ENCODE measurements at regions not wholly inside any gene's neighbourhood (a gene's known extent, or its start where the extent isn't known, plus 50 kb on each side); places are given as distances from the start of the nearest gene placed in this dataset.

DNA sequence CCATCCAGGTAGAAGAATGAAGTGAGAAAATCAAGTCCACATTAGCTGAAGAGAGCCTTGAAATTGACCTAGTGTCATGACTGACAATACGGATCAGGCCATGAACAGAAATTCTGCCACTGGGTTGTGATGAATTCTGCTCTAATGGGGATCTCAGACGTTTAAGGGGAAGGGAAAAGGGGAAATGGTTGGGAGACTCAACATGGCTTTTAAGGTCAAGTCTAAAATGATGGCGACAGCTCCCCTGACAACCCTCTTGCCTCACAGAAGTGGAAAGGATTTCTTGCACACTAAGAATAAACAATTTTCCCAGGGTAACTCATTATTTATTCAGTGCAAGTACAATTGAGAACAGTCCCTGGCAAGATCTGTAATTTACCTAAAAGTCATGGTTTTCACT is 302.5 kb upstream of the ACVR2A start:
- no peak overlapping the region for H2AFZ ChIP-seq (ENCODE audit: low read length, unreplicated experiment)
- no peaks in the 10 kb centered on the region for H3K36me3 ChIP-seq (ENCODE audit: insufficient read depth, low read length)
- H3K4me3 ChIP-seq (ENCODE audit: low read depth, low read length) = no peak overlapping the region
- no peaks in the 10 kb centered on the region for H3K27me3 ChIP-seq (ENCODE audit: insufficient read depth, low read length)
- H3K27ac ChIP-seq (ENCODE audit: low read depth, low read length) = no peak overlapping the region
- no peaks in the 10 kb centered on the region for H3K79me2 ChIP-seq (ENCODE audit: control insufficient read depth, insufficient read depth, low read length, unreplicated experiment)
- H3K4me1 ChIP-seq (ENCODE audit: control insufficient read depth, insufficient read depth, low read length, unreplicated experiment) = no peaks in the 10 kb centered on the region

DNA sequence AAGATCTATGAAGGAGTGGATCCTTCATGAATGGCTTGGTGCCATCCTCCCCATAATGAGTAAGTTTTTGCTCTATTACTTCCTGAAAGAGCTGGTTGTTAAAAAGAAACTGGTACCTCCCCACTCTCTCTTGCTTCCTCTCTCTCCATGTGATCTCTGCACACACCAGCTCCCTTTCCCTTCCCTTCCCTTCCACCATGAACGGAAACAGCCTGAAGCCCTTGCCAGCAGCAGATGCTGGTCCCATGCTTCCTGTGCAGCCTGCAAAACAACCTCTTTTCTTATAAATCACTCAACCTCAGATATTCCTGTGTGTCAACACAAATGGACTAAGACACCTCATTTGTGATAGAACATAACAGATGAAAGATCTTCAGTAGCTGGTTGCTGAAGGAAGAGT is 303.5 kb upstream of the ACVR2A start:
- Histone ChIP-seq H3K27ac (ENCODE audit: low read depth, low read length) (no peak overlapping the region), H2AFZ (ENCODE audit: low read length, unreplicated experiment) (no peak overlapping the region), H3K4me3 (ENCODE audit: low read depth, low read length) (no peak overlapping the region), H3K27me3 (ENCODE audit: insufficient read depth, low read length) (no peaks in the 10 kb centered on the region), H3K4me1 (ENCODE audit: control insufficient read depth, insufficient read depth, low read length, unreplicated experiment) (no peaks in the 10 kb centered on the region), H3K36me3 (ENCODE audit: insufficient read depth, low read length) (no peaks in the 10 kb centered on the region), H3K79me2 (ENCODE audit: control insufficient read depth, insufficient read depth, low read length, unreplicated experiment) (no peaks in the 10 kb centered on the region)

DNA sequence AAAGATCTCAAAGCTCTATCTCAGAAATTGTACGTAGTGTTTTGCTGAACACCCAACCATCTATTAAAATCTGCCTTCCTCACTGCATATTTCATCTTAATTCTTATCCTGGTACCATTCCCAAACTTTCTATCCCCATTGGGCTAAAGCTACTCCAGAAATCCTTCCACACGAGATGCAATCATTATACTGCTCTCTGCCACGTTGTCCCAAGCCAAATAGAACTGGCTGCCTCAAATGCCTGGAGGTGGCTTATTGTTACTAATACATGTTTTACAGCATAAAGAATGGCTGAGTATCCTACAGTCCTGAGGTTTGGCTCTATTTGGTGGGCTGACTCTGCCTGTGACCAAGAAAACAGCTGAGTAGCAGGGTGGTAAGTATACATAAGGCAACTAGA is 306.0 kb upstream of the ACVR2A start:
- no peak overlapping the region for H3K27ac ChIP-seq (ENCODE audit: low read depth, low read length)
- H3K4me3 ChIP-seq (ENCODE audit: low read depth, low read length) = no peak overlapping the region
- H3K4me1 ChIP-seq (ENCODE audit: control insufficient read depth, insufficient read depth, low read length, unreplicated experiment) = no peaks in the 10 kb centered on the region
- H3K79me2 ChIP-seq (ENCODE audit: control insufficient read depth, insufficient read depth, low read length, unreplicated experiment) = no peaks in the 10 kb centered on the region
- no peak overlapping the region for H2AFZ ChIP-seq (ENCODE audit: low read length, unreplicated experiment)
- H3K36me3 ChIP-seq (ENCODE audit: insufficient read depth, low read length) = no peaks in the 10 kb centered on the region
- H3K27me3 ChIP-seq (ENCODE audit: insufficient read depth, low read length) = no peaks in the 10 kb centered on the region

DNA sequence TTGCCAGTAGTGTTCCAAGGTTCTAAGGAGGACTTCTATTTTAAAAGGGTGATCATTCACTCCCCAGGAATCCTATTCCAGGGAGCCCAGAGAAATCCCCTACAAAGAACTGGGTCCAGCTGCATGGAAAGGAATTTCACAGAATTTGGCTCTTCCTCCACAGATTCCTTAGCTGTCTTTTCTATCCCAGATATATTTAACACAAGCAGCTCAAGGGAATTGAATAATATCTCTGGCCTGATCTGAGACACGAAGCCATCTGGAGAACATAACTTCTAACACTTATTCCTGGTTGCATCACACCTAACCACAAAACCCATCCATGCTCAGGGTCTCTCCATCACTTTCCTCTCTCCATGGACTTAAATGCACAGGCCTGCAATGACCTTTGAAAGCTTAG is 306.7 kb upstream of the ACVR2A start:
- no peak overlapping the region for H3K27ac ChIP-seq (ENCODE audit: low read depth, low read length)
- no peaks in the 10 kb centered on the region for H3K4me1 ChIP-seq (ENCODE audit: control insufficient read depth, insufficient read depth, low read length, unreplicated experiment)
- no peaks in the 10 kb centered on the region for H3K27me3 ChIP-seq (ENCODE audit: insufficient read depth, low read length)
- no peaks in the 10 kb centered on the region for H3K79me2 ChIP-seq (ENCODE audit: control insufficient read depth, insufficient read depth, low read length, unreplicated experiment)
- no peak overlapping the region for H3K4me3 ChIP-seq (ENCODE audit: low read depth, low read length)
- no peak overlapping the region for H2AFZ ChIP-seq (ENCODE audit: low read length, unreplicated experiment)
- H3K36me3 ChIP-seq (ENCODE audit: insufficient read depth, low read length) = no peaks in the 10 kb centered on the region

DNA sequence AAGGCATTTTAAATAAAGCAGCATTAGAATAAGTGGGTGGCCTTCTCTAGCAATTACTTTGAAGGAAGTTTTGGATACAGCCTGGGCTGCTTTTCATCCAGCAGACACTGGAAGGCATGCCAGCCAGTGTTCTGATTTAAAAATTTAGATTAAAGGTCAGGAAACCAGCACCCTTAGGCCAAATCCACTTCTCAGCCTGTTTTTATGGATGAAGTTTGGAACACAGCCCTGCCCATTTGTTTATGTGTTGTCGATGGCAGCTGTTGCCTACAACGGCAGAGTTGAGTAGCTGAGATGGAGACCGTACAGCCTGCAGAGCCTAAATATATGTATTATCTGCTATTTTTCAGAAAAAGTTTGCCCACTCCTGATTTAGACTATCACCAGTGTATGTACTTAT is 313.6 kb upstream of the ACVR2A start:
- Histone ChIP-seq H3K27me3 (ENCODE audit: insufficient read depth, low read length) (no peaks in the 10 kb centered on the region), H3K4me1 (ENCODE audit: control insufficient read depth, insufficient read depth, low read length, unreplicated experiment) (no peaks in the 10 kb centered on the region), H3K4me3 (ENCODE audit: low read depth, low read length) (no peak overlapping the region), H3K27ac (ENCODE audit: low read depth, low read length) (no peak overlapping the region), H3K36me3 (ENCODE audit: insufficient read depth, low read length) (no peaks in the 10 kb centered on the region), H3K79me2 (ENCODE audit: control insufficient read depth, insufficient read depth, low read length, unreplicated experiment) (no peaks in the 10 kb centered on the region), H2AFZ (ENCODE audit: low read length, unreplicated experiment) (no peak overlapping the region)

DNA sequence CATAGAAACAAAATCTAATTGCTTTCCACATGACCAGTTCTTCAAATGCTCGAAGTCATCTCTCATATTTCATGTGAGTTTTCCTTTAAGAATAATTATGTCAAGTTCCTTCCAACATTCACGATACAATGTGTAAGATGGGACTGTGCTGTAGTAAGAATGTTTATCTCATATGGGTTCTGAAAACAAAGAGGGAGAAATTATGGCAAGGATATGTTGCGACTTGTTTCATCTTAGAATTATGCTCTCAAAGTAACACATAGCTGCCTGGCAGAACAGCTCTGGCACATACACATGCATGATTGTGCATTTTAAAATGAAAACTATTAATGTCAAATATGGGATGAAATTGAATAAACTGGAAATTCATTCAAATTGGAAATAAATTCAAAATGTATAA is 314.8 kb upstream of the ACVR2A start:
- H3K27ac ChIP-seq (ENCODE audit: low read depth, low read length) = no peak overlapping the region
- H3K36me3 ChIP-seq (ENCODE audit: insufficient read depth, low read length) = no peaks in the 10 kb centered on the region
- no peaks in the 10 kb centered on the region for H3K27me3 ChIP-seq (ENCODE audit: insufficient read depth, low read length)
- no peak overlapping the region for H2AFZ ChIP-seq (ENCODE audit: low read length, unreplicated experiment)
- no peak overlapping the region for H3K4me3 ChIP-seq (ENCODE audit: low read depth, low read length)
- no peaks in the 10 kb centered on the region for H3K79me2 ChIP-seq (ENCODE audit: control insufficient read depth, insufficient read depth, low read length, unreplicated experiment)
- no peaks in the 10 kb centered on the region for H3K4me1 ChIP-seq (ENCODE audit: control insufficient read depth, insufficient read depth, low read length, unreplicated experiment)

DNA sequence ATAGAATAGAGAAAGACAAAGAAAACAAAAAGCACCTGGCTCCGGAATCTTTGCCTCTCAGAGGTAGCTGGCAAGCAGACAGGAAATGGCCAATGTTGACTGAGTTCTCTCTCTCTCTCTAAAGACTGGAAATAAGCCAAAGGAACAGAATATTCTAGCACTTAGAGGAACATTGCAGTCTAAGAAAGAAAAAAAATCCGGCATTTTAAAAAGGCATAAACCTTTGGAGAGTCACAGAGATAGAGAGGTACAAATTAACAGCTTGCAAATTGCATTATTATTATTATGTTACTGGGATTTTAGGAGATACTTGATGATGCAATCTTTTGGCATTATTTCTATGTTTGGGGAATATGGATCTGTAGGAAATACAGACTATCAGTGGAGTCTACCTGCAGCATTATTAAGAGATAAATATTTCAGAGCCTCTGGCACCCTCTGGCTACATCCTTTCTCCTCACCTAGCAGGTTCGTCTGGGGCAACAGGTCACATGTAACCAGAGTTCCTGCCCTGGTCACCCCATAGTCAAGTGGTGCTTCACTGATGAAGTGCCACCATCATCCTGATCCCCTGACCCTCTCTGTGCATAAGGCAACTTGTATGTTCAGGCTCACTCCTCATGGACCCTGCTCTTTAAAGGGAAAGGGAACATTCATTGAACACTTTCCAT is 318.9 kb upstream of the ACVR2A start:
- Histone ChIP-seq H3K4me3 (ENCODE audit: low read depth, low read length) (no peak overlapping the region), H2AFZ (ENCODE audit: low read length, unreplicated experiment) (no peak overlapping the region), H3K36me3 (ENCODE audit: insufficient read depth, low read length) (no peaks in the 10 kb centered on the region), H3K27me3 (ENCODE audit: insufficient read depth, low read length) (no peaks in the 10 kb centered on the region), H3K4me1 (ENCODE audit: control insufficient read depth, insufficient read depth, low read length, unreplicated experiment) (no peaks in the 10 kb centered on the region), H3K79me2 (ENCODE audit: control insufficient read depth, insufficient read depth, low read length, unreplicated experiment) (no peaks in the 10 kb centered on the region), H3K27ac (ENCODE audit: low read depth, low read length) (no peak overlapping the region)

DNA sequence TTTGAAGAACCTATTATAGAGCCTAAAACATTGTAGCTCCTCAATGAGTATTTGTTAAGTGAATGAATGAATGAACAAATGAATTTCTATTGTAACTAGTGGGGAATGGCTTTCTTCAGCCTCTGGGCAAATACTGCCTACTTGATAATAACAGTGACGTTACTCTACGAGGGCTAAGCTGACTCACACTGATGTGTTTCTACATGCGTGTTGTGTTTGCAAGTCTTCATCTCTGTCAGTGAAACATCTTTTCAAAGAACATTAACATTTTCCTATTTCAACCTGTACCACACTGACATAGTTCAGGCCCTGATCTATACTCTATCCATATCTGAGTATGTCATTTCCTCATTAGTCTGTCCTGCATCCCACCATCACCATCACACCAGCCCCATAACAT is 319.9 kb upstream of the ACVR2A start:
- Histone ChIP-seq H3K4me1 (ENCODE audit: control insufficient read depth, insufficient read depth, low read length, unreplicated experiment) (no peaks in the 10 kb centered on the region), H3K4me3 (ENCODE audit: low read depth, low read length) (no peak overlapping the region), H3K36me3 (ENCODE audit: insufficient read depth, low read length) (no peaks in the 10 kb centered on the region), H3K79me2 (ENCODE audit: control insufficient read depth, insufficient read depth, low read length, unreplicated experiment) (no peaks in the 10 kb centered on the region), H2AFZ (ENCODE audit: low read length, unreplicated experiment) (no peak overlapping the region), H3K27ac (ENCODE audit: low read depth, low read length) (no peak overlapping the region), H3K27me3 (ENCODE audit: insufficient read depth, low read length) (no peaks in the 10 kb centered on the region)

DNA sequence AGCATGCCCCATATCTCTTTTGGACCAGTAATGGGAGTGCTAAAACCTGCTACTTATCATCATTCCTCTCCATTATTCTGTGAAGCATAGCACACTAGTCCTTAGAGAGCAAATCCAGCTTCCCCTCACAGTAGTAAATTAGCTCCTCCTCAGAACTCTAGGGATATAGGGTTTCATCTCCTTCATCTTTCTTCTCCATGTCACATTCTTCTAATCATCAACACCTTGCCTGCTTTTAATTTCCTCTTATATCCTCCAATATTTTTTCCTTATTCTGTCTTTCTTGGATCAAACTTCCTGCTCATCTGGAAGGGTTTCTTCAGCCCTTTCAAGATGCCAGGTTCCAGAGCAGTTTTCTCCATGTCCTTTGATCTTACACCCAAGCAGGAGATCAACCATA is 321.4 kb upstream of the ACVR2A start:
- Histone ChIP-seq H3K79me2 (ENCODE audit: control insufficient read depth, insufficient read depth, low read length, unreplicated experiment) (no peaks in the 10 kb centered on the region), H3K36me3 (ENCODE audit: insufficient read depth, low read length) (no peaks in the 10 kb centered on the region), H3K4me3 (ENCODE audit: low read depth, low read length) (no peak overlapping the region), H3K4me1 (ENCODE audit: control insufficient read depth, insufficient read depth, low read length, unreplicated experiment) (no peaks in the 10 kb centered on the region), H2AFZ (ENCODE audit: low read length, unreplicated experiment) (no peak overlapping the region), H3K27me3 (ENCODE audit: insufficient read depth, low read length) (no peaks in the 10 kb centered on the region), H3K27ac (ENCODE audit: low read depth, low read length) (no peak overlapping the region)

DNA sequence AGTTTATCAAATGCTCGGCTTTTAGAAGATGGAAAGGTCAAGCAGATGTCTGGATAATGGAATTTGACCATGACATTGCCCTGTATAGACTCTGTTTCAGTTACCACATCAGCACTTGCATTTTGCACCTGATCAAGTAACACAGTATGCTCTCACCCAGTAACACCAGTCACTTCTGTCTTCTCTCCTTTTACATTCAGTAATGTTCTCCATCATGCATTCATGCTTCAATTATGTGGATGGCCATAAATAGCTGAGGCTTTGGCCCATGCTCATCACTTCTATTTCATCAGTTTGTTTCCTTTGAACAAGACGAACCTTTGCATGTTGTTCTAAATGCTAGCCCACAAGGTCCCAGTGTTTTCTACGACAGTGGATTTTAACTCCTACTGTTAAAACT is 322.9 kb upstream of the ACVR2A start:
- no peaks in the 10 kb centered on the region for H3K27me3 ChIP-seq (ENCODE audit: insufficient read depth, low read length)
- H2AFZ ChIP-seq (ENCODE audit: low read length, unreplicated experiment) = no peak overlapping the region
- H3K36me3 ChIP-seq (ENCODE audit: insufficient read depth, low read length) = no peaks in the 10 kb centered on the region
- H3K27ac ChIP-seq (ENCODE audit: low read depth, low read length) = no peak overlapping the region
- no peak overlapping the region for H3K4me3 ChIP-seq (ENCODE audit: low read depth, low read length)
- H3K4me1 ChIP-seq (ENCODE audit: control insufficient read depth, insufficient read depth, low read length, unreplicated experiment) = no peaks in the 10 kb centered on the region
- H3K79me2 ChIP-seq (ENCODE audit: control insufficient read depth, insufficient read depth, low read length, unreplicated experiment) = no peaks in the 10 kb centered on the region

DNA sequence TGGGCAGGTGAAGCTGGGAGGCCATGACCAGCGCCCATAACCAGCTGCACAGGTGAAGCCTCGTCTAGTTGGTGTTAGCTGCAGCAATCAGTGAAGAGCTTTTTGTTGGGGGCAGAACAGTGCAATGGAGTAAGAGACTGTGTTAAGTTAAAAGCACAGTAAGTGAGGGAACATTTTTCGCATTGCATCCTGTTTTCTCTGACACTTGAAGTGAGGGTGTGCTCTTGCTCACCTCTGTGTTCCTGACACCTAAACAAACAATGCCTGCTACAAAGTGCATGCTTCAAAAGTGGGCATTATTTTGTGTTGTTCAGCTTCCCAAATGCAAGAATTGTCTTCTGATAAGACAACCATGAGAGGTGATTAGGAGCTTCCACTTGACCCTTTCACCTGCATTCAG is 324.0 kb upstream of the ACVR2A start:
- Histone ChIP-seq H3K4me1 (ENCODE audit: control insufficient read depth, insufficient read depth, low read length, unreplicated experiment) (no peaks in the 10 kb centered on the region), H3K27ac (ENCODE audit: low read depth, low read length) (no peak overlapping the region), H3K79me2 (ENCODE audit: control insufficient read depth, insufficient read depth, low read length, unreplicated experiment) (no peaks in the 10 kb centered on the region), H3K4me3 (ENCODE audit: low read depth, low read length) (no peak overlapping the region), H3K36me3 (ENCODE audit: insufficient read depth, low read length) (no peaks in the 10 kb centered on the region), H2AFZ (ENCODE audit: low read length, unreplicated experiment) (no peak overlapping the region), H3K27me3 (ENCODE audit: insufficient read depth, low read length) (no peaks in the 10 kb centered on the region)
